H1 (cell line): ENCODE measurements at regions not wholly inside any gene's neighbourhood (a gene's known extent, or its start where the extent isn't known, plus 50 kb on each side); places are given as distances from the start of the nearest gene placed in this dataset.

ENCODE experiments used
- BCL11A ChIP-seq, 2 experiments: IDR thresholded peaks; one replicate each; pipeline ENCODE4 v1.6.1; 2011; ENCODE audit warnings: low read depth in 2 of 2, low read length in 2 of 2, mild to moderate bottlenecking in 2 of 2
- EGR1 ChIP-seq: IDR thresholded peaks from 2 replicates; pipeline ENCODE4 v1.6.1; 2011; ENCODE audit warnings: low read depth, low read length, borderline replicate concordance
- GTF2F1 ChIP-seq: IDR thresholded peaks from 2 replicates; pipeline ENCODE4 v1.6.1; 2012; ENCODE audit warnings: low read depth, low read length, improper control_type of control experiment, borderline replicate concordance
- KDM1A ChIP-seq: fragments of 200-600, 300-600 bp; sonication (generic); IDR thresholded peaks from 2 replicates; pipeline ENCODE4 v1.7.1; 2016; ENCODE audit warnings: mild to moderate bottlenecking, low read length, borderline replicate concordance
- RBBP5 ChIP-seq: IDR thresholded peaks from 2 replicates; pipeline ENCODE4 v1.7.1; 2012; ENCODE audit warnings: low read depth, mild to moderate bottlenecking, inconsistent platforms, low read length, moderate library complexity, borderline replicate concordance

DNA sequence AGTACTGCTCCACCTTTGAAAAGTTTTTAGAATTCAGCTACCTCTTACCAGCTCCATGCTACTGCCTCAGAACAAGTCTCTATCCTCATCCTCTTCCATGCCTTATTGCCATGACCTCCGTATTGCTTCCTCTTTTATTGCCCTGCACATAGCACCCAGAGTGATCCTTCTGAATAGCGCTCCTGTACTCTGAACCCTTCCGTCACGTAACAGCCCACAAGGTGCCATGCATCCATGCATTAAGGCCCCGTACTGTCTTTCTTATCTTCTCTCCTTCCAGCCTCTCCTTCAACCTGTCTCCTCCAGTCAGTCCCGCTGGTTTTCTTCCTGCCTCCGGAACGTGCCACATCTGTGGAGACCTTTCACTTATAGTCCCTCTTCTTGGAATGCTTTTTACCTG, 273.3 kb upstream of the SEMA6A start (continued):
- TF ChIP-seq EGR1 (no peak), GTF2F1 (no peak), KDM1A (no peak), RBBP5 (no peak), BCL11A (IDR thresholded peaks at IDR 0.05; ENCODE audit: low read depth in 2 of 2, low read length in 2 of 2) (no peak)
